HG03064 (cell line): ENCODE measurements at regions not wholly inside any gene's neighbourhood (a gene's known extent, or its start where the extent isn't known, plus 50 kb on each side); places are given as distances from the start of the nearest gene placed in this dataset.

Experiments used
- ATAC-seq: cut with Tn5 transposase; IDR thresholded peaks from one replicate; pipeline ENCODE4 v1.9.1; 2021; ENCODE audit warnings: low read depth; ENCODE audit not compliant: unreplicated experiment

DNA sequence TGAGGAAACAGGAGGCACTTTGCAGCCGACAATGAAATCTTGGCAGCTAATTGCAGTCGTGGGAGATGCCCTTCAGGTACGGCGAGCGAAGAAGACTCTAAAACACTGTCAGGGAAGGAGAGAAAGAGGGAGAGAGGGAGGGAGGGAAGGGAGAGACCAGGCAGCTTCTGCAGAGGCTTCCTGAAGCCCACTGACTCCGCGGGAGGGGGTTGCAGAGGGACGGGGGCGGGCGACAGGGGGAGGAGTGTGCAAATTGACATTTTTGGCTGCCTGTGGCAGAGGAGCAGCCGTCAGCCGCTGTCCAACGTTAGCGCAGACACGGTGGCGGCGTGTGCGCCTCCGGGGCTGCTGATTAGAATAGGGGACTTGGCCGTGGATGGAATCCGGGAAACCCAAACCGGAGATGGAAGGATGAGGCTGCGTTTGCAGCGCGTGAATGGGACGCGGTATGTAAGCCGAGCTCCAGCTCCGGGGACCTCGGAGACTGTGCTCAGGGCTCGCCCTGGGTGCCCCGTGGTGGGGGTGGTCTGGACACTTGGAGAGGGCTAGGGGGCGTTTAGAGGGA is 849.1 kb upstream of the RBFOX1 start:
- ATAC-seq: no peak

DNA sequence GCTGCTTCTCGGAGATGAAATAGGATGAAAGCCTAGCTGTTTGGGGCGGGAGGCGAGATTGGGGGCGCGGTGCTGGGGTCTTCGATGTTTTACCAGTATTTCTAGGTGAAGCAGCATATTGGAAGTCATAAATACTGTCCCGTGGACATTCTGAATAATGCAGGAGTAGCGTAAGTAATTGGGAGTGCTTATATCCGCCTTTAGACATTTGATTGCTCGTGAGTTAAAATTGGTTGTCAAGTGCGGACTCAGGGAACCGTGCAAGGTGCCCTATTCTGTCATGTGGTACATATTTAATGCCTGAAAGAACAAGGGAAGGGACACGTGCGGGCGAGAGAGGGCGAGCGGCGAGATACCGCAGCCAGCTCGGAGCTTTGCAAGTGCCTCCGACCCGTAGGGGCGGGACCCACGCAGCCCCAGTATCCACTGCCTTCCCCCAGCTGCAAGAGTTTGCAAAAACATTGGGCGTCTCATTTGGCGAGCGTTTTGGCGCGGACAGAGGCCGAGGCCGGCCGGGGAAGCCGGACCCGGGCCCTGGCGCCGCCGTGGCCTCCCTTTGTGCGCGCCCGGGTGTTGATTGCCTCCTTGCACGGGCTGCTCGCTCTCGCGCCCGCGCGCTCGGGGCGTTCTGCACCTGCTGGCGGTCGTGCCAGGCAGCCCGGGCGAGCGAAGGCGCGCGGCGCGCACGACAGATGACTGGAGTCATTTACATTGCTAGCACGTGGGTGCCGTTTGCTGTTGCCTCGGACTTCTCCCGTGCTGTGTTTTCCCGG is 849.8 kb upstream of the RBFOX1 start:
- ATAC-seq: no peak

DNA sequence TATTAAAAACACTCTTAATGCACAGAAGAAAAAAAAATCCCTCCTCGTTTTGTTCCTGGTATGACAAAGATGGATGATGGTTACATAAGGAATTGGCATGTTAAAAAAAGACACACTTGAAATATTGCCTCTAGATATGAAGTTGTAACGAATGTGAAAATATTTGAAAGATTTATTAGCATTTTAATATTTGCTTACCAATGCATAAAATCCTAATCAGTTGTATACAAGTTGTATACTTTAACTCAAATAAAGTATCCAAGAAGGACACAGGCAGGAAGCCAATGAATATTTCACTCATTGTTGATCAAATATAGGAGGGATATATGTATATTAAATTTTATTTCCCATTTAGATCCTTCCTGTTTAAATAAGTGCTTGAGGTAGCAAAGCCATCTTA is 850.8 kb upstream of the RBFOX1 start:
- ATAC-seq: no peak

DNA sequence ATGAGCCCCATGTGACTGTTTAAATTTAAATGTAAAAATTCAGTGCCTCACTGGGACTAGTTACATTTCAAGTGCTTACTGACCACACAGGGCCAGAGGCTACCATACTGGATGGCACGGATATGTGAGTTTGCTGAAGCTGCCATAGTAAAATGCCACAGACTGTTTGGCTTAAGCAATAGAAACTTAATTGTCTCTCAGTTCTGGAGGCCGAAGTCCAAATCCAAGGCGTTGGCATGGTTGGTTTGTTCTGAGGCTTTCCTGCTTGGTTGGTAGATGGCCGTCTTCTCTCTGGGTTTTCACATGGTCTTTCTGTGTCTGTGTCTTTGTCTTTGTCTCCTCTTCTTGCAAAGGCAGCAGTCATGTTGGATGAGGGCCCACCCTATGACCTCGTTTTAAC is 878.9 kb upstream of the RBFOX1 start:
- ATAC-seq: no peak

DNA sequence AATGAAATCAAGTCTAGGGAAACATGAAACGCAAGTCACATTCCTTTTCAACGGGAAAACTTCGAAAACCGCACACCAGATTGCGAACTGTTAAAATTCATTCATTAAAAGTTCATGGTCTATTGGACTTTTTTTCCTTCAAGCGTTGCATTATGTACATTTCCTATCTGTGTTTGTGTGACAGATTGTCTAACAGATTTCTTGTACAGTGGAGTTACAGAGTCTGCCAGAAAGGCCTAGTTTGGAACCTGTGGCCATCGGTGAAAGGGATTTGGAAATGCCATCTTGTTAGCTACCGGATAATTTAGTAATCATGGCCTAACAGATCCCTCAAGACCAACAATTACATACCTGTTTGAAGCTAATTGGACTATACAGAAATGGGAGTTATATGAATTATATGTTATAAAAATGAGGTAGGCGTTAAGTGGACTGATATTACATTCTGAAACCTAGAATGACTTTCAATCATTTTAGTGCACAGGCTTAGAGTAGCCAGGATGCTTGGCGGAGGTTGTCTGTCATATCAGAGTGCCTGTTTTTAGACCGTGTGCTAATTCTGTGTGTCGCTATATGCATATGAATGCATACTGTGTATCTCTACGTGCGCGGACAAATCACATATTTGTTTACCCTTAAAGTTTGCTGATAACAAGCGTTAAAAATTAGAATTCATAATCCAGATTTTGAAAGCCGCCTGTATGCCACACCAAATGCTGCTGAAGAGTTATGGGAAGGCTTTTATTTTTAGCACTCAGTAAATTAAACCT is 885.4 kb upstream of the RBFOX1 start:
- ATAC-seq: no peak

DNA sequence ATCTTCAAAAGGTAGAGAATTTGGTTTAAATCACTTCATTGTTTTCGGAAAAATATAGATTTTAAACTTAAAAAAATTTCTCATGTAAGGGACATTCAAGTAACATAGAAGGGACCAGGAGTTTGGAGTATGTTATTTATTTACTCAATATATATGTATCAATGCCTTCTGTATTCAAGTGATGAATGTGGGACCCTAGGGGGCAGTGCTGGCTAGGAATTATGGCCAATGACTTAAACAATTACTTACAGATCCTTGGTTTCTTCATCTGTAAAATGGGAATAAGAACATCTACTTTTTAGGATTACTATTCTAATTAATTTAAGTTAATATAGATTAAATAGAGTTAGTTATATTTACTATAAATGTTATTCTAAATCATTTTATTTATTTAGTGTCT is 886.3 kb upstream of the RBFOX1 start:
- ATAC-seq: no peak

DNA sequence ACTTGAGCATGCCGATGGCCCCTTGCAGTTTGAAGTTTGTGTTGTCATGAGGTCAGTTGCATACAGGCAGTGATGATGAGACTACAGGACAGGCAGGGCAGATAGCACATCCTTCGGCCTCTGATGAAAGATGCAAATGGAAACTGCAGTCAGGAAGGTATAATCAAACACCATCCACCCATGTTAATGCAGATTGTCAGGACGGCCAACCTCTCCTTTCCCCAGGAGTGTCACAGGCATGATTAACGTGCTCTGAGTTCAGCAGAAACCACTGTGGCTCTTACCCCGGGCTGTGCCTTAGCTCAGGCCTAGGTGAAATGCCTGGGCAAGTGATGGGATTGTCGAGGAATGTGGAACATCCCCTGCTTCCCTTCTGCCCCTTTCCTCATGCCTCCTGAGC is 893.5 kb upstream of the RBFOX1 start:
- no peak for ATAC-seq

DNA sequence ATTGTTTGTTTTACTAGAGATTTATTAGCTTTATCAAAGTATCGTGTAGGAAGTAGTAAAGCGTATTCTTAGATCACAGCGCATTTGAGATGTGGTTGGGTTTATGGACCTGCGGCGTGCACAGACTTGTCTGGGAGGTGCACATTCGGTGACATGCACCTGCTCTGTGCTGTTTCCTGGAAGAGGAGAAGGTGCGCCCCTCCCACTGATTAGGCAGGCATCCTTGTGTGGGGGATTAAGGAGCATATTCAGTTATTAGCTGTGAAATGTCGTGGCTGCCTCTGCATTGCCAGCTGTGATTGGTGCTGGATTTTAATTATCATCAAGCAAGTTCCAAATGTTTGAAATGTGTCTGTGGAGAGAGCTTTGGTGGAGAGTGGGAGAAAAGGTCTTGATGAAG is 903.8 kb upstream of the RBFOX1 start:
- no peak for ATAC-seq

DNA sequence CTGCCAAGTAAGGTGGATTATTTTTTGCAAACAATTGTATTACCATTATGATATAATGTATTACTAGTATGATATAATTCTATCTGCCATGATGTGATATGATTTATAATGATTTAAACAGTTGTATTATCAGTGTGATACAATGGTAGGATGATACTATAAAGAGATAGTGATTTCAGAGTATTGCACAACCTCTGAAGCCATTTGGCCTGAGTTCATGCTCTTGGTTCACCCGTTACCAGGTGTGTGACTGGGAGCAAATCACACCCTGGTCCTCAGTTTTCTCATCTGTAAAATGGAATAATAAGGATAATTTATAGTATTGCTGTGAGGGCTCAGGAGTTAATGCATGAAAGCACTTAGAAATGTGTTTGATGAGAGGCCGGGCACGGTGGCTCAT is 905.0 kb upstream of the RBFOX1 start:
- no peak for ATAC-seq

DNA sequence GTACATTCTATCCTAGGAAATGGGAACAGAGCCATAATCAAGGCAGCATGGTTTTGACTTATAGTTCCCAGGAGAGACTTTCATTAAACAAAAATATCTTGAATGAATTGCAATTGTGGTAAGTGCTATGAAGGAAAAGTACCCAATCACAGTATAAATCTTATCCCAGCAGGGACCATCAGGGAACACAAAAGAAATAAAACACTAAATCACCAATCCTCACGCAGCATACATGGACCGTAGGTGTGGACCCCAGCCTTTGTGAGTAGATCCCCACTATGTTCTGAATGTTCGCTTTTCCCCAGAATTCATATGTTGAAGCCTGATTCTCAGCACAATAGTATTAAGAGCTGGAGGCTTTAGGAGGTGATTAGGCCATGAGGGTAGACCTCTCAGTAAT is 925.0 kb upstream of the RBFOX1 start:
- no peak for ATAC-seq

DNA sequence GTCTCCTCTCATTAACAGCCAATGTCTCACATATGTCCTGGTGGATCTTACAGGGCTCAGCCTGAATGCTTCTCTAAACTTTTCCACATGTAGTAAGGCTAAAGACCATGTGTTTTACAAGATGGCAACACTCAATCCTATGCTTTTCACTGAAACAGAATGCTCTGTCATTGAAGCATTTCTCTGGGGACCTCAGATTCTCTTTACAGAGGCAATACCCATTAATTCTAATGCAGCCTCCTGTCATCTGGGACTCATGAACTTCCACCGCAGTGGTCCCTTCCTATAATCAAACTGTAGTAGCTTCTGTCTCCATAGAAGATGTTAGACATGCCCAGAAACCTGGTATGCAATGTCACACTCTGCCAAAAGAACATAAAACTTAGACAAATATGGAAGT is 926.6 kb upstream of the RBFOX1 start:
- ATAC-seq: no peak

DNA sequence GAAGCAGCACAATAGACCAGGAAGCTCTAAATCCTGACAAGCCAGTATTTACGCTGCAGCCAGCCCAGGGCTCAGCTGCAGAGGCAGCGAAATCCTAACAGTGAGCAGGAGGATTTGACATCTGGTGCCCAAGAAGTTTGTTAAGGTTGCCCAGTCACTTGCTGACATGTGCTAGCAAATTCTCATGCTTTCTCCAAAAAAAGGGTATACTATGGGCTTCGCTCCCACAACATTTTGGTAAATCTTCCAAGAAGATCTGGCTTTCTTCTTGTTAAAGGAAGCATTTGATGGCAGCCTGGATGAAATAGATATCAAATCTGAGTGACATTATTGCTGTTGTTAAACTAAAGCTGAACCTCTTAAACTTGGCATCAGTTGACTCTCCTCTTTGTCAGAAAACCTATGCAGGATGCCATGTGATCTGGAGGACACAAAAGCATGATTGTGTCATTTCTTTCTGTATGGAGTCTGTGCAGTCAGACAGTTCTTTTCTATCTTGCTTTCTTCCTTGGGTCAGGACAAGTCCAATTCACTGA is 949.7 kb upstream of the RBFOX1 start:
- ATAC-seq: no peak

DNA sequence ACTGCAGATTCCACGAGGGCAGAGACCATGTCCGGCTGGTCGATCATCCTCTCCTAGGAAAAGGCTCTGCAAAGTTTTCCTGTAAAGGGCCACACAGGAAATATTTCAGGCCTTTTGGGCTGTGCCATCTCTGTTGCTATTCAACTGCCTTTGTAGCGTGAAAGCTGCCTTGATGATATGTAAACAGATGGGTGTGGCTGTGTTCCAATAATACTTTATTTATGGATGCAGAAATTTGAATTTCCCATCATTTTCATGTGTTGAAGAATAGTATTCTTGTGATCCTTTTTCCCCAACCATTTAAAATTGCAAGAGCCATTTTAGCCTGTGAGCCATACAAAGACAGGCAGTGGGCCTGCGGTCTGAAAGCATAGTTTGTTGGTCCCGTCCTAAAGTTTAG is 950.7 kb upstream of the RBFOX1 start:
- no peak for ATAC-seq

DNA sequence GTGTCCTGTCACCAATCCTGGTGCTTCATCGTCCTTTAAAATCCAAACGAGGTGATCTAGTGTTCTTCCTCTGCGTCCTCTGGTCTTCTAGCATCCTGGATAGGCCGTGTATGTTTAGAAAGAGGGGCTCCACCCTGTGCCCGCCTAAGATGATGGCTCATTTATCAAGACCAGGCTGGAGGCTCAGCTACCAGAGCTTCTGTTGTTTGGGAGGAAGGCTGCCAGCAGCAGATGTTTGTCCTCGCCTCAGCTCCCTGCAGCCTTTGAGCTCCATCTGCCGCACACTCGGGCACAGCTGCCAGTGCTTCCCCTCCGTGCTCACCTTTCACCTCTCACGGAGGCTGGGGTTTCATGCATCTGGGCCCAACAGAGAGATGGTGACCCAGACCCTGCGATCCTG is 954.7 kb upstream of the RBFOX1 start:
- no peak for ATAC-seq

DNA sequence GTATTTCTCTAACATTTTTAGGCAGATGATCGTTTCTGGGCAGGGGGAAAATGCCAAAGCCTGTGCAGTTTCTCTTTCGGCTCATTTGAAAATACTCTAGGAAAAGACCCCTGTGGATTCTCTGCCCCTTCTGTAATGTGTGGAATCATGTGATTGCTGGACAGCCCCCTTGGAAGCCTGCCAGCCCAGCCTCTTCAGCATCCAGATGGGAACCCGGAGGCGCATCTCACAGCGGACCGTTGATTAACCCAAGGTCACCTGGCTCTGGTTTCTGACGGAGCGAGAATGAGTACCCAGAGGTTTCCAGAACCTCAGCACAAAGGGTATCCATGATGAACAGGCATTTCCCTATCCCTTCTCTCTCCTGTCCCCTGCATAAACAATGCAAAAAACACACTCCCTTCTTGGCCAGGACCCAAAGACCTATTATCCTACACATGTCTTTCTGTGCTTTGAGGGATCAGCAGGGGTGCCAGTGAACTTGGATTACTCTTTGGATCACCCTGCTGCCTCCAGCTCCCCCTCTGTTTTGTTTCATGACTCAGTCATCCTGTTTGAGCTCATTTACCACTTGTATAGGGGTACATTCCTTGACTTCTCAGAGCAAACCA is 957.1 kb upstream of the RBFOX1 start:
- no peak for ATAC-seq

DNA sequence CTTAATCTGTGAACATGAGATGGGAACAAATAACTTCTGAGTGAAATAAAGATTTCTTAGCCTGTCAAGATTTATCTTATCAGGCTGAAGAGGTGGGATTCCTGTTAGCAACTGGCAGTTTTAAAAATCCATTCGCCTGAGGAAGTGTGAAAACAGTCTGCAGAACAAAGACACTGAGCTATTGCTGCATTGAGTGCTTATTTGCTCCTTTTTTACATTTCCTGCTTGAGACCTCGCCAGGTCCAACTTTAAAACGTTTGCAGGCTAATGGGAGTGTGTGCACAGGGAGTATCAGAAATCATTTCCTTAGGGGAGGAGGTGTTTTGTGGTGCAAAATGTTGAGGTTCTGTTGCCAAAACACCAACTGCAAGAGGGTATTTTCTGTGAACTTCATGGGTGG is 957.8 kb upstream of the RBFOX1 start:
- no peak for ATAC-seq

DNA sequence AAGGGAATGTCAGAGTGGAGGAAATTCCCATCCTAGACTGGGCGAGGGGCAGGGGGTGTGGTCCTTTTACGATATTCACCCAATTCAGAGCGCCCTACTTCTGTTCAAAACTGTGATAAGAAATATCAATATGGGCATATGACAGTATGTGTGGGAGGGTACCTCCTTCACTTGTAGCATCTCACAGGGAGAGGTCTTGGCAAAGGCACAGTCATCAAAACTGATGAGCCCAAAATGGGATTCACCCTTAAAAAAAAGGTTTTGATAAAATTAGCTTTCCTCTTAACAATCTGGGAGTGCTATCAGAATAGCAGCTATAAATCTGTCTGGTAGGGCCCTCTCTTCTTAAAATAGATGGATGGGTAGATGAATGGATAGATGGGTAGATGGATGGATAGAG is 967.8 kb upstream of the RBFOX1 start:
- ATAC-seq: no peak

DNA sequence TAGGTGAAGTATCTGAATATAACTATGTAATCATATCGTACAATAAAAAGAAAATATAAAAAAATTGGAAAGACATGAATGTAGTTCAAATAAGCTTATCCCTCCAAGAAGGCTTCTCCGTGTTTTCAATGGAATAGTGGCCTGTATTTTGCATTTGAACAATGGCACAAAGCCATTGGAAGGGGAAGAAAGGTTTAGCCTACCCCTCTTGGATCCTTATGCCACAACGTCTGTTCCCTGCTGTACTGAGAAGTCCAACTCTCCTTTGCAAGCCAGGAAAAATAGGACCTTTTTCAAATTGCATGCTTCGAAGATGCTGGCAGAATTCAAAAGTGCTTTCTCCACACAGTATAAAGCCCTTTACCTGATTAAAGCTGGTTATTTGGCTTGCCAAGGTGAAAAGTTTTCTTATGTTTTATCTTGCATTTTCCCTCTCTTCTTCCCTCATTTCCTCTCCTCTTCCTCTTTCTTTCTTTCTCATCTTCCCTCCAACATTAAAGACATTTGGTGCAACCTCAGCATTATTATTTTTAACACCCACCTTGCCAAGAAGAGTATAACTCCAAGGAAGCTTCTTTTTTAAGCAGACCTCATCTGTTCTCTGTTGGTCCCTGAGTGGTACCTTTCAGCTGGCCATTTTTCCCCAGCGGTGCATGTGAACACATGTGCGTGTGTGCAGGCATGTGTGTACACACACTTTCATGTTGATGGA is 968.6 kb upstream of the RBFOX1 start:
- no peak for ATAC-seq

DNA sequence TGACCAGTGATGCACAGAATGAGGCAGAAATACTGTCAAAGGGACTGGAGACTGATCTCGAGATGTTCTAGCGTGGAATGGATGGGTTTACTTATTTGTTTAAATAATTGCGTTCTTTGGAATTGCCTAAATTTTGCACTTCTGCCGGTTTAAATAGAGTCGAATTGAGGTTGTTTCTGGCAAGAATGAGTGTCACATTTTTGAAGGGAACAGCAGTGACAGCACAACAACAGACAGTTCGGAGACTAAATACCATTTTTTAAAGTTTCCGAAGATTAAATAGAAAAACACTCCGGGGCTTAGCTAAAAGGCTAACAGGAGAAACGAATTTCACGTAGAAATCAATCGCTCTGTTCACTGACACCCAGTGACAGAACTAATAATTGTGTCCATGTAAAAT is 969.2 kb upstream of the RBFOX1 start:
- no peak for ATAC-seq

DNA sequence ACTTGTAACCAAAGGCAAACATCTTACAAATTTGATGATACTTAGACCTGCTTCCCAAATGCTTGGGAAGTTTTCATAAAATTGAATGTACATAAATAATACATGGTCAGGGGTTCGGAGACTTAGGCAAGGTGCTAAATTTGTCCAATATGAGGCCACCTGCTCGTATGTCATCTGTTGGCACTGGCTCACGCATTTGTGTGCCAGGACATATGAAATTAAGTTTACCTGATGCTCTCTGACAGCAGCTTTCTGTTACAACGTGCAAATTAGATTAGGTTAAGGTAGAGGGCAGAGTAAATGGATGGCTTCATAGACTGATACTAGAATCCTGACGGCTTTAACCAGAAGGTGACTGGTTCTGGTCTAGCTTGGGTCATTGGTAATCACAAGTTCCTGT is 970.3 kb upstream of the RBFOX1 start:
- no peak for ATAC-seq

DNA sequence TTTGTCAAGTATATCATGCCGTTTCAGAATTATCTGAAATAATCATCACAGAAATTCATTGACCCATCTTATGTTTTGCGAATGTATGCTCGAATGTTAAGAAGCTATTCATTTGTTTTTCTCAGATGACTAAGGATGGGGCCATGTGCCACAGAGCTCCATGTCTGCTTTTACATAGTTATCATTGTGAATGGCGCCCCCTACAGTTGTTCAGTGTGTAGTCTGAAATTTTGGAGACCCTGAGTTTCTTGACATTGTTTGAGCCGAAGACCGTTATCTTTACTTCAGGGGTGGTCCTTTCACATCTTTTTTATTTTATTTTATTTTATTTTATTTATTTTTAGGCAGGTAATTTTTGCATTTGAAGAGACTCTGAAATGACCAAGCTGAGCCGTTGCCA is 972.0 kb upstream of the RBFOX1 start:
- ATAC-seq: no peak
